ENCODE measurements at regions not wholly inside any gene's neighbourhood (a gene's known extent, or its start where the extent isn't known, plus 50 kb on each side); places are given as distances from the start of the nearest gene placed in this dataset.
"Not testable (repeated sequence)": the region's sequence is repeated elsewhere in the genome, so short reads cannot be mapped to it uniquely, and the experiment has no call there.

GRCh38 chr13:69264362-69265334 lies 843.0 kb upstream of the ATXN8OS start:
- TF ChIP-seq TAF1 (IDR thresholded peaks at IDR 0.05; ENCODE audit: low read depth, low read length) (no peak), SPI1 (IDR thresholded peaks at IDR 0.05; ENCODE audit: low read depth, low read length) (no peak), POU2F2 (IDR thresholded peaks at IDR 0.05; ENCODE audit: low read depth, low read length) (no peak), POLR2AphosphoS5 (IDR thresholded peaks at IDR 0.05; ENCODE audit: low read depth, low read length) (no peak), POLR2A (IDR thresholded peaks at IDR 0.05; ENCODE audit: low read depth, low read length) (no peak), PAX5 (IDR thresholded peaks at IDR 0.05; ENCODE audit: insufficient read depth, low read length, severe bottlenecking) (no peak)
- no peak for FAIRE-seq
- no peak for DNase-seq (ENCODE audit: insufficient read length, low spot score)

GRCh38 chr13:69243366-69243765 lies 864.3 kb upstream of the ATXN8OS start:
- no peak for DNase-seq (ENCODE audit: insufficient read length, low spot score)
- no peak for TF ChIP-seq POLR2A (IDR thresholded peaks at IDR 0.05; ENCODE audit: low read depth, low read length)
- no peak for TF ChIP-seq PAX5 (IDR thresholded peaks at IDR 0.05; ENCODE audit: insufficient read depth, low read length, severe bottlenecking)
- TF ChIP-seq TAF1 (IDR thresholded peaks at IDR 0.05; ENCODE audit: low read depth, low read length), result no peak
- TF ChIP-seq POLR2AphosphoS5 (IDR thresholded peaks at IDR 0.05; ENCODE audit: low read depth, low read length), result no peak
- no peak for TF ChIP-seq POU2F2 (IDR thresholded peaks at IDR 0.05; ENCODE audit: low read depth, low read length)
- FAIRE-seq, result no peak

- DNase-seq (ENCODE audit: insufficient read length, low spot score), result no peak
- TF ChIP-seq POLR2A (IDR thresholded peaks at IDR 0.05; ENCODE audit: low read depth, low read length), result no peak
- no peak for TF ChIP-seq POU2F2 (IDR thresholded peaks at IDR 0.05; ENCODE audit: low read depth, low read length)
- TF ChIP-seq TAF1 (IDR thresholded peaks at IDR 0.05; ENCODE audit: low read depth, low read length), result no peak
- TF ChIP-seq PAX5 (IDR thresholded peaks at IDR 0.05; ENCODE audit: insufficient read depth, low read length, severe bottlenecking), result no peak
- no peak for TF ChIP-seq POLR2AphosphoS5 (IDR thresholded peaks at IDR 0.05; ENCODE audit: low read depth, low read length)
- TF ChIP-seq SPI1 (IDR thresholded peaks at IDR 0.05; ENCODE audit: low read depth, low read length), result no peak
- no peak for FAIRE-seq
Observed at GRCh38 chr13:69234171-69234570, 873.5 kb upstream of the ATXN8OS start.

GRCh38 chr13:69226427-69226826 lies 881.2 kb upstream of the ATXN8OS start:
- DNase-seq (ENCODE audit: insufficient read length, low spot score), result no peak
- no peak for FAIRE-seq
- no peak for TF ChIP-seq SPI1 (IDR thresholded peaks at IDR 0.05; ENCODE audit: low read depth, low read length)
- no peak for TF ChIP-seq PAX5 (IDR thresholded peaks at IDR 0.05; ENCODE audit: insufficient read depth, low read length, severe bottlenecking)
- TF ChIP-seq POLR2AphosphoS5 (IDR thresholded peaks at IDR 0.05; ENCODE audit: low read depth, low read length), result no peak
- no peak for TF ChIP-seq POLR2A (IDR thresholded peaks at IDR 0.05; ENCODE audit: low read depth, low read length)
- TF ChIP-seq POU2F2 (IDR thresholded peaks at IDR 0.05; ENCODE audit: low read depth, low read length), result no peak
- TF ChIP-seq TAF1 (IDR thresholded peaks at IDR 0.05; ENCODE audit: low read depth, low read length), result no peak

- not testable (repeated sequence) for DNase-seq (ENCODE audit: insufficient read length, low spot score); FAIRE-seq
Observed at GRCh38 chr13:69221633-69222498, 885.8 kb upstream of the ATXN8OS start.

- DNase-seq (ENCODE audit: insufficient read length, low spot score), result no peak
- no peak for TF ChIP-seq SPI1 (IDR thresholded peaks at IDR 0.05; ENCODE audit: low read depth, low read length)
- TF ChIP-seq TAF1 (IDR thresholded peaks at IDR 0.05; ENCODE audit: low read depth, low read length), result no peak
- TF ChIP-seq PAX5 (IDR thresholded peaks at IDR 0.05; ENCODE audit: insufficient read depth, low read length, severe bottlenecking), result no peak
- TF ChIP-seq POLR2AphosphoS5 (IDR thresholded peaks at IDR 0.05; ENCODE audit: low read depth, low read length), result no peak
- TF ChIP-seq POU2F2 (IDR thresholded peaks at IDR 0.05; ENCODE audit: low read depth, low read length), result no peak
- TF ChIP-seq POLR2A (IDR thresholded peaks at IDR 0.05; ENCODE audit: low read depth, low read length), result no peak
- FAIRE-seq, result no peak
Observed at GRCh38 chr13:69213396-69213795, 894.2 kb upstream of the ATXN8OS start.

- DNase-seq (ENCODE audit: insufficient read length, low spot score), result no peak
- no peak for FAIRE-seq
- TF ChIP-seq PAX5 (IDR thresholded peaks at IDR 0.05; ENCODE audit: insufficient read depth, low read length, severe bottlenecking) (no peak), POU2F2 (IDR thresholded peaks at IDR 0.05; ENCODE audit: low read depth, low read length) (no peak), POLR2AphosphoS5 (IDR thresholded peaks at IDR 0.05; ENCODE audit: low read depth, low read length) (no peak)
Observed at GRCh38 chr13:69204620-69205019, 903.0 kb upstream of the ATXN8OS start.

- no peak for FAIRE-seq
- TF ChIP-seq TAF1 (IDR thresholded peaks at IDR 0.05; ENCODE audit: low read depth, low read length) (no peak), PAX5 (IDR thresholded peaks at IDR 0.05; ENCODE audit: insufficient read depth, low read length, severe bottlenecking) (no peak), POLR2AphosphoS5 (IDR thresholded peaks at IDR 0.05; ENCODE audit: low read depth, low read length) (no peak), SPI1 (IDR thresholded peaks at IDR 0.05; ENCODE audit: low read depth, low read length) (no peak), POLR2A (IDR thresholded peaks at IDR 0.05; ENCODE audit: low read depth, low read length) (no peak)
Observed at GRCh38 chr13:69202996-69203395, 904.6 kb upstream of the ATXN8OS start.

GRCh38 chr13:69199664-69200063 lies 908.0 kb upstream of the ATXN8OS start:
- TF ChIP-seq TAF1 (IDR thresholded peaks at IDR 0.05; ENCODE audit: low read depth, low read length), result no peak
- no peak for TF ChIP-seq POU2F2 (IDR thresholded peaks at IDR 0.05; ENCODE audit: low read depth, low read length)
- TF ChIP-seq POLR2A (IDR thresholded peaks at IDR 0.05; ENCODE audit: low read depth, low read length), result no peak
- TF ChIP-seq PAX5 (IDR thresholded peaks at IDR 0.05; ENCODE audit: insufficient read depth, low read length, severe bottlenecking), result no peak
- no peak for TF ChIP-seq POLR2AphosphoS5 (IDR thresholded peaks at IDR 0.05; ENCODE audit: low read depth, low read length)
- TF ChIP-seq SPI1 (IDR thresholded peaks at IDR 0.05; ENCODE audit: low read depth, low read length), result no peak
- FAIRE-seq (no peak), DNase-seq (ENCODE audit: insufficient read length, low spot score) (no peak)

More at GRCh38 chr13:69202996-69203395, 904.6 kb upstream of the ATXN8OS start:
- DNase-seq (ENCODE audit: insufficient read length, low spot score), result no peak
